ENCODE measurements at regions not wholly inside any gene's neighbourhood (a gene's known extent, or its start where the extent isn't known, plus 50 kb on each side); places are given as distances from the start of the nearest gene placed in this dataset.

DNA sequence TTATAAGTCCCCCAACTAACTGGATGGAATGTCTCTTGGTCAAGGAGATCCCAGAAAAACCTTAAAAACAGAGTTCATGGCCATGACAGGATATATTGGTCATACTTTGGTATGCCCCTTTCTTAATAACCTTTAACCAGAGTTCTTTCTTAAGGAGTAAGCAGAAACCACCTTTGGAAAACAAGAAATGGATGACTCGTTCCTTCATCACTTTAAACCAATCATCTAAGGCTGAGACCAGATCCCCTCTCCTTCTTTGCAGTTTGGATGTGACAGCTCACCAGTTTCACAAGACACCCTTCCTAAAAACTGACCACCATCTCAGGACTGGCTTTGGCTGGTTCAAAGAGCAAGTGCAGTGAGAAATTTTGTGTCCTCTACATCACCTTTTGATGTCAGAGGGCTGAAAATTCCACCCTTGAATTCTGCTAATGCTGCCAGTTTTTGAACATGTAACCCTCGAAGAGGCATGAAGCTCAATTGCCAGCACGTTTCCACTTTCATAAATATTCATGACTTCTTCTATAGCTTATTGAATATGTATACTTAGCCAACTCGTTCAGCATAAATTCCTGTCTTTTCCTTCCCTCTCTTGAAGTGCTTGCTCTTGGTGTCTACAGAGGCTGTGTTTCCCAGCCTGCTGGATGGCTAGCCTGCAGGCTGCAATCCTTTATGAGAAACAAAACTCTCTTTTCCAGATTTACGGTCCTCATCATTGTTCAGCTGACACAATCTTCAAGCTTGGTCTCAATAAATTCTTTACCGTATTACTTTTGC is 1323.5 kb upstream of the TMEFF2 start:
- Histone ChIP-seq H3K9ac (ENCODE audit: low read length) (no peak overlapping the region), H3K27me3 (replicated peaks in 1 of 4; ENCODE audit: control extremely low read depth in 1 of 4, control insufficient read depth in 3 of 4, insufficient read depth in 4 of 4, low read length in 3 of 4) (no peaks in the 10 kb centered on the region), H3K4me3 (ENCODE audit: control extremely low read depth in 1 of 5, extremely low read depth in 1 of 5, insufficient read depth in 1 of 5, low read depth in 2 of 5, low read length in 4 of 5) (no peak overlapping the region), H4K20me1 (ENCODE audit: control insufficient read depth, insufficient read depth, low read length, poor library complexity, severe bottlenecking) (no peaks in the 10 kb centered on the region), H3K36me3 (replicated peaks in 1 of 2; ENCODE audit: control extremely low read depth in 1 of 2, control insufficient read depth in 1 of 2, extremely low read depth in 1 of 2, insufficient read depth in 2 of 2, low read length in 1 of 2) (no peaks in the 10 kb centered on the region), H3K4me1 (ENCODE audit: control insufficient read depth in 2 of 2, insufficient read depth in 2 of 2, low read length in 2 of 2) (no peaks in the 10 kb centered on the region), H3K27ac (ENCODE audit: low read length in 2 of 2) (no peak overlapping the region), H3K9me3 (ENCODE audit: control extremely low read depth in 1 of 3, control insufficient read depth in 2 of 3, insufficient read depth in 1 of 3, low read length in 2 of 3) (no peaks in the 10 kb centered on the region), H3K4me2 (replicated peaks; ENCODE audit: low read depth, low read length, poor library complexity, severe bottlenecking) (no peak overlapping the region), H3K79me2 (ENCODE audit: control insufficient read depth, insufficient read depth, low read length) (no peaks in the 10 kb centered on the region), H2AFZ (ENCODE audit: insufficient read depth, low read depth, low read length, poor library complexity, severe bottlenecking) (no peak overlapping the region)
- ChIA-PET CTCF (no interaction called here), POLR2A (no interaction called here)
- Mint-ChIP-seq H3K4me3 (no peak overlapping the region), H3K27ac (no peak overlapping the region), H3K27me3 (no peaks in the 10 kb centered on the region), H3K4me1 (no peaks in the 10 kb centered on the region), H3K9me3 (ENCODE audit: insufficient read depth) (peaks cover 4% of the 10 kb centered on the region)
- no peak for TF ChIP-seq EZH2 (IDR thresholded peaks at IDR 0.05; ENCODE audit: borderline replicate concordance, insufficient read depth, low read depth, low read length, poor library complexity, severe bottlenecking)
- TF ChIP-seq, protein P1, sequence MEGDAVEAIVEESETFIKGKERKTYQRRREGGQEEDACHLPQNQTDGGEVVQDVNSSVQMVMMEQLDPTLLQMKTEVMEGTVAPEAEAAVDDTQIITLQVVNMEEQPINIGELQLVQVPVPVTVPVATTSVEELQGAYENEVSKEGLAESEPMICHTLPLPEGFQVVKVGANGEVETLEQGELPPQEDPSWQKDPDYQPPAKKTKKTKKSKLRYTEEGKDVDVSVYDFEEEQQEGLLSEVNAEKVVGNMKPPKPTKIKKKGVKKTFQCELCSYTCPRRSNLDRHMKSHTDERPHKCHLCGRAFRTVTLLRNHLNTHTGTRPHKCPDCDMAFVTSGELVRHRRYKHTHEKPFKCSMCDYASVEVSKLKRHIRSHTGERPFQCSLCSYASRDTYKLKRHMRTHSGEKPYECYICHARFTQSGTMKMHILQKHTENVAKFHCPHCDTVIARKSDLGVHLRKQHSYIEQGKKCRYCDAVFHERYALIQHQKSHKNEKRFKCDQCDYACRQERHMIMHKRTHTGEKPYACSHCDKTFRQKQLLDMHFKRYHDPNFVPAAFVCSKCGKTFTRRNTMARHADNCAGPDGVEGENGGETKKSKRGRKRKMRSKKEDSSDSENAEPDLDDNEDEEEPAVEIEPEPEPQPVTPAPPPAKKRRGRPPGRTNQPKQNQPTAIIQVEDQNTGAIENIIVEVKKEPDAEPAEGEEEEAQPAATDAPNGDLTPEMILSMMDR (IDR thresholded peaks at IDR 0.05) = no peak
- WGBS (ENCODE audit: insufficient coverage) = 100% methylated on average over 3 of the region's 6 CpGs
- DNase-seq = no peak
- intact Hi-C loops (cut with micrococcal nuclease) = no loop called here
- no peak for ATAC-seq (ENCODE audit: low read depth)

DNA sequence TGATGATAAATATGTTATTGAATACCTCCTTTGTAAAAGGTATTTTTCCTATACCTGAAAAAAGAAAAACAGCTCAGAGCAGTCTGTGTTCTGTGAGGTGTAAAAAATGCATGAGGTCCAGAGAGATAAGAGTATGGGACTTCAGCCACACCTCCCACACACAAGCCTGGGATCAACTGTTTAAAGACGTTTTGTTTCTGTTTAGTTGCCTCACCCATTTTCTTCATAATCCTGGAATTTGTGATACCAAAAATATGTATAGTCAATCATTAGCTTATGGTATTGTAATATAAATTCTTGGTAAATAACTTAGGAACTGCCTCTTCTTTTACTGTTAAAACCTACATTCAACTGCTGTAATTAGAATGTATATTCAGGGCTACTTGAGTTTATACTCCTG is 1322.9 kb upstream of the TMEFF2 start:
- CTCF ChIA-PET = no interaction called here
- no peaks in the 10 kb centered on the region for H4K20me1 ChIP-seq (ENCODE audit: control insufficient read depth, insufficient read depth, low read length, poor library complexity, severe bottlenecking)
- intact Hi-C loops (cut with micrococcal nuclease) = no loop called here

More for the DNA sequence above, 1322.9 kb upstream of the TMEFF2 start:
- no peaks in the 10 kb centered on the region for H3K4me1 Mint-ChIP-seq
- no CpG with 5 or more reads among the region's 1 CpG for WGBS (ENCODE audit: insufficient coverage)
- Histone ChIP-seq H3K9me3 (ENCODE audit: control extremely low read depth in 1 of 3, control insufficient read depth in 2 of 3, insufficient read depth in 1 of 3, low read length in 2 of 3) (no peaks in the 10 kb centered on the region), H3K4me1 (ENCODE audit: control insufficient read depth in 2 of 2, insufficient read depth in 2 of 2, low read length in 2 of 2) (no peaks in the 10 kb centered on the region), H3K9ac (ENCODE audit: low read length) (no peak overlapping the region), H3K4me3 (ENCODE audit: control extremely low read depth in 1 of 5, extremely low read depth in 1 of 5, insufficient read depth in 1 of 5, low read depth in 2 of 5, low read length in 4 of 5) (no peak overlapping the region), H3K36me3 (replicated peaks in 1 of 2; ENCODE audit: control extremely low read depth in 1 of 2, control insufficient read depth in 1 of 2, extremely low read depth in 1 of 2, insufficient read depth in 2 of 2, low read length in 1 of 2) (no peaks in the 10 kb centered on the region), H3K79me2 (ENCODE audit: control insufficient read depth, insufficient read depth, low read length) (no peaks in the 10 kb centered on the region), H3K27me3 (replicated peaks in 1 of 4; ENCODE audit: control extremely low read depth in 1 of 4, control insufficient read depth in 3 of 4, insufficient read depth in 4 of 4, low read length in 3 of 4) (no peaks in the 10 kb centered on the region), H3K4me2 (replicated peaks; ENCODE audit: low read depth, low read length, poor library complexity, severe bottlenecking) (no peak overlapping the region), H2AFZ (ENCODE audit: insufficient read depth, low read depth, low read length, poor library complexity, severe bottlenecking) (no peak overlapping the region), H3K27ac (ENCODE audit: low read length in 2 of 2) (no peak overlapping the region)
- TF ChIP-seq, protein P1 (IDR thresholded peaks at IDR 0.05) = no peak
- TF ChIP-seq EZH2 (IDR thresholded peaks at IDR 0.05; ENCODE audit: borderline replicate concordance, insufficient read depth, low read depth, low read length, poor library complexity, severe bottlenecking) = no peak
- no peak for DNase-seq
- ATAC-seq (ENCODE audit: low read depth) = no peak
- H3K9me3 Mint-ChIP-seq (ENCODE audit: insufficient read depth) = peaks cover 4% of the 10 kb centered on the region
- no peak overlapping the region for H3K4me3 Mint-ChIP-seq
- no peaks in the 10 kb centered on the region for H3K27me3 Mint-ChIP-seq
- POLR2A ChIA-PET = no interaction called here
- no peak overlapping the region for H3K27ac Mint-ChIP-seq

All from B cell (primary cell).